Colonic mucosa (tissue), 4 donors: ENCODE measurements at regions not wholly inside any gene's neighbourhood (a gene's known extent, or its start where the extent isn't known, plus 50 kb on each side); places are given as distances from the start of the nearest gene placed in this dataset.

Source experiments
- DNase-seq: peaks from one replicate; pipeline ENCODE4 v3.0.0-alpha.2; 2020
- H3K27ac ChIP-seq: fragments of 200-600 bp; one replicate; pipeline ENCODE4 v1.8.0; 2021
- H3K27me3 ChIP-seq: fragments of 200-600 bp; one replicate; pipeline ENCODE4 v1.8.0; 2021
- H3K36me3 ChIP-seq: fragments of 200-600 bp; one replicate; pipeline ENCODE4 v1.8.0; 2021
- H3K4me1 ChIP-seq: fragments of 200-600 bp; one replicate; pipeline ENCODE4 v1.8.0; 2021; ENCODE audit warnings: mild to moderate bottlenecking
- H3K4me3 ChIP-seq: fragments of 200-600 bp; one replicate; pipeline ENCODE4 v1.8.0; 2021
- H3K9ac ChIP-seq, 2 donors: one replicate each; pipeline ENCODE4 v1.7.0; 2013; ENCODE audit warnings: control low read depth in 2 of 2, low read depth in 2 of 2, low read length in 2 of 2
- H3K9me3 ChIP-seq: fragments of 200-600 bp; one replicate; pipeline ENCODE4 v1.8.0; 2021
- intact Hi-C: fragments of 100-400 bp; cut with DNase I; formaldehyde crosslinking; loops from one replicate; pipeline ENCODE4 v1.14.1; 2022
- TF ChIP-seq, protein P1 (sequence below): fragments of 200-600 bp; IDR thresholded peaks from one replicate; pipeline ENCODE4 v1.8.0; 2022; ENCODE audit warnings: antibody characterized with exemption, mild to moderate bottlenecking
- donor health status: healthy.
- donor health status: DM: no; HTN: no; CAD: no.
- donor health status: DM: no; HTN: no; CAD: no.

DNA sequence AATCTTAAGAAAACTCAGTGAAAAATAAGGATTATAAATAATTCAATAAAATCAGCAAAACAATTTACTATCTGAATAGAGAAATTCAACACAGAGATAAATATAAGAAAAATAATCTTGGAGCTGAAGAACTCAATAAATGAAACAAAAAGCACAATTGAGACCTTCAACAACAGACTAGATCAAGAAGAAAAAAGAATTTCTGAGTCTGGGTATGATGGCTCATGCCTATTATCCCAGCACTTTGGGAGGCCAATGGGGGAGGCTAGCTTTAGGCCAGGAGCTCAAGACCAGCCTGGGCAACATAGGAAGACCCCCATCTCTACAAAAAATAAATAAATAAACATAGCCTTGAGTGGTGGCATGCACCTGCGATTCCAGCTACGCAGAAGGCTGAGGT lies 1295.7 kb upstream of the NRXN1 start:
- intact Hi-C loops: no loop called here
- Histone ChIP-seq H3K27me3 (no peaks in the 10 kb centered on the region), H3K27ac (no peak overlapping the region), H3K36me3 (no peaks in the 10 kb centered on the region), H3K4me3 (no peak overlapping the region), H3K9me3 (no peaks in the 10 kb centered on the region), H3K4me1 (no peaks in the 10 kb centered on the region), H3K9ac (no peak overlapping the region)
- TF ChIP-seq, protein P1, sequence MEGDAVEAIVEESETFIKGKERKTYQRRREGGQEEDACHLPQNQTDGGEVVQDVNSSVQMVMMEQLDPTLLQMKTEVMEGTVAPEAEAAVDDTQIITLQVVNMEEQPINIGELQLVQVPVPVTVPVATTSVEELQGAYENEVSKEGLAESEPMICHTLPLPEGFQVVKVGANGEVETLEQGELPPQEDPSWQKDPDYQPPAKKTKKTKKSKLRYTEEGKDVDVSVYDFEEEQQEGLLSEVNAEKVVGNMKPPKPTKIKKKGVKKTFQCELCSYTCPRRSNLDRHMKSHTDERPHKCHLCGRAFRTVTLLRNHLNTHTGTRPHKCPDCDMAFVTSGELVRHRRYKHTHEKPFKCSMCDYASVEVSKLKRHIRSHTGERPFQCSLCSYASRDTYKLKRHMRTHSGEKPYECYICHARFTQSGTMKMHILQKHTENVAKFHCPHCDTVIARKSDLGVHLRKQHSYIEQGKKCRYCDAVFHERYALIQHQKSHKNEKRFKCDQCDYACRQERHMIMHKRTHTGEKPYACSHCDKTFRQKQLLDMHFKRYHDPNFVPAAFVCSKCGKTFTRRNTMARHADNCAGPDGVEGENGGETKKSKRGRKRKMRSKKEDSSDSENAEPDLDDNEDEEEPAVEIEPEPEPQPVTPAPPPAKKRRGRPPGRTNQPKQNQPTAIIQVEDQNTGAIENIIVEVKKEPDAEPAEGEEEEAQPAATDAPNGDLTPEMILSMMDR: no peak
- no peak for DNase-seq

DNA sequence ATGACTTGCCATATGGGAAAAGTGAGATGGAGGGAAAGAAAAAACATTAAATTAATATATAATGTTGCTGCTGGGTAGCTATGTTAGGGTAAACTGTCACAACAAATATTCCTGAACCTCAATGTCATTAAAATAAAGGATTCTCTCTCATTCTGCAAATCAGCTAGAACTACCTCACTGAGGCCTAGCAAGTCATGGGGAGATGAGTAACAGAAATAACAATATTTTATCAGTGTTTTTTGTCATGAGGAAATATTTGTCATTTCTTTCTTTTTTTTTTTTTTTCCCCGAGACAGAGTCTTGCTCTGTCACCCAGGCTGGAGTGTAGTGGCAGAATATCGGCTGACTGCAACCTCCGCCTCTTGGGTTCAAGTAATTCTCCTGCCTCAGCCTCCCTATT lies 1282.3 kb upstream of the NRXN1 start:
- Histone ChIP-seq H3K36me3 (no peaks in the 10 kb centered on the region), H3K9me3 (no peaks in the 10 kb centered on the region), H3K27ac (no peak overlapping the region), H3K9ac (no peak overlapping the region), H3K4me3 (no peak overlapping the region), H3K4me1 (no peaks in the 10 kb centered on the region), H3K27me3 (no peaks in the 10 kb centered on the region)
- intact Hi-C loops: no loop called here
- DNase-seq: no peak
- TF ChIP-seq, protein P1: no peak

DNA sequence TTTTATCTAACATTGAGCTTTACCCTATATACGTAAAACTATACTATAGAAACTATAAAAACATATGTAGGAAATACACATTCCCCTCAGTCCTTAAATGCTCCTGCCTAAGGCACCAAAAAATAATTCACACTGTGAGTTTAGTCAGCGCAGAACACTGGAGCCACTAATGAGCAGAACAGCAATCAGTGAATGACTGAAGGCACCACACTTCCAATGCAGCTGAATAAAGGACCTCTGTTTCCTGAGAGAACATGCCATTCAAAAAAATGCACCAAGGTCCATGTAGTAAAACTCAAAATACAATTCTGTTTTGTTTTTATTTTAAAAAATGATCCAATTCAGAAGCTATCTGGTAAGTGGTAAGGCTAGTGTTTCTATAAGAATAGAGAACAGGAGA lies 1280.6 kb upstream of the NRXN1 start:
- Histone ChIP-seq H3K4me1 (no peaks in the 10 kb centered on the region), H3K9ac (no peak overlapping the region), H3K27me3 (no peaks in the 10 kb centered on the region), H3K4me3 (no peak overlapping the region), H3K27ac (no peak overlapping the region), H3K36me3 (no peaks in the 10 kb centered on the region), H3K9me3 (no peaks in the 10 kb centered on the region)
- intact Hi-C loops: no loop called here
- TF ChIP-seq, protein P1: no peak
- no peak for DNase-seq

DNA sequence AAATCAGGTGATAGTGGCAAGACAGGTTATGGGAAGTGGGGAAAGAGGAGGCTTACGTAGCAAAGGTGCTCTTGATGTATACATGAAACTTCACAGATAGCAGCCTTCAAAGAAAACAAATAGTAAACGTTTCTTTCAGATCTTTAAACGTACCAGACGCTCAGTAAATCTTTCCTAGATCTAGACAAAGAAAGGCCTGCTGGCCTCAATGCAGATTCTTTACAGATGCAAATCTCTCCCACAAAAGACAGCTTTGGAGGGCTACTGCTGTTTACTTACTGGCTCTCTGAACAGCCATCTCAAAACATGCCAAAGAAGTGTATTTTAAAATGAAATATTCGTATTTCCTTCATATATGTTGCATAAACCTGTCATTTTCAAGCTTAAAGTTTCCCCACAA lies 1279.9 kb upstream of the NRXN1 start:
- DNase-seq: no peak
- Histone ChIP-seq H3K27me3 (no peaks in the 10 kb centered on the region), H3K4me3 (no peak overlapping the region), H3K9ac (no peak overlapping the region), H3K36me3 (no peaks in the 10 kb centered on the region), H3K27ac (no peak overlapping the region), H3K4me1 (no peaks in the 10 kb centered on the region), H3K9me3 (no peaks in the 10 kb centered on the region)
- intact Hi-C loops: no loop called here
- TF ChIP-seq, protein P1: no peak

DNA sequence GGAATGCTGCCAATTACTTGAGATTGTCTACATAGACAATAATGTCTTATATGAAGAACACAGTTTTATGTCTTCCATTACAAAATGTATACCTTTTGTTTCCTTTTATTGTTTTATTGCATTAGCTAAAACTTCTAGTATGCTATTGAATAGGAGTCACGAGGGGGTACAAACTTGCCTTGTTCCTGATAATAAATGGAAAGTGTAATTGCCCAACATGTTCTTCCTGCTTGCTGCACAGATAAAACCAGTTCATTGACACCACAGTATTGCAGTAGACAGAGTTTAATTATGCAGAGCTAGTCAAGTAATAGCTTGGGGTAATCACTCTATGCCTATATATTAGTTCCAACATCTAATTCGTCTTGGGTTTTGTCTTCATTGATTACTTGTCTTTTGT lies 1276.2 kb upstream of the NRXN1 start:
- DNase-seq: no peak
- intact Hi-C loops: no loop called here

More for the DNA sequence above, 1276.2 kb upstream of the NRXN1 start:
- Histone ChIP-seq H3K9me3 (no peaks in the 10 kb centered on the region), H3K4me3 (no peak overlapping the region), H3K4me1 (no peaks in the 10 kb centered on the region), H3K36me3 (no peaks in the 10 kb centered on the region), H3K27ac (no peak overlapping the region), H3K9ac (no peak overlapping the region), H3K27me3 (no peaks in the 10 kb centered on the region)
- TF ChIP-seq, protein P1: no peak
